ENCODE measurements at regions not wholly inside any gene's neighbourhood (a gene's known extent, or its start where the extent isn't known, plus 50 kb on each side); places are given as distances from the start of the nearest gene placed in this dataset.

GRCh38 chr4:128351502-128351901 lies 63.9 kb upstream of the PGRMC2 start:
- Histone ChIP-seq H3K36me3 (ENCODE audit: control insufficient read depth, insufficient read depth, low read length) (no peaks in the 10 kb centered on the region), H3K4me1 (ENCODE audit: control insufficient read depth, insufficient read depth, low read length) (peaks cover 7% of the 10 kb centered on the region), H3K9me3 (ENCODE audit: control insufficient read depth, insufficient read depth, low read depth, low read length) (no peaks in the 10 kb centered on the region), H3K27me3 (ENCODE audit: control insufficient read depth, insufficient read depth, low read length) (no peaks in the 10 kb centered on the region), H3K4me3 (ENCODE audit: low read depth in 2 of 2, low read length in 2 of 2) (no peak overlapping the region), H3K27ac (ENCODE audit: low read length) (no peak overlapping the region)
- intact Hi-C loops (cut with micrococcal nuclease; ENCODE audit: unreplicated experiment) = no loop called here
- no peak for TF ChIP-seq POLR2AphosphoS5 (IDR thresholded peaks at IDR 0.05; ENCODE audit: low read depth, low read length)
- no peak for TF ChIP-seq TCF7L2 (IDR thresholded peaks at IDR 0.05; ENCODE audit: low read depth, low read length)
- TF ChIP-seq SIN3A (IDR thresholded peaks at IDR 0.05; ENCODE audit: borderline replicate concordance, insufficient read depth, low read depth, low read length) = no peak
- no peak for DNase-seq (ENCODE audit: low read depth, low spot score)
- BruUV-seq (replicated peaks) = no TSS peak
- CTCF ChIA-PET = no interaction called here
- in situ Hi-C loops (cut with HindIII; ENCODE audit: low pct_unique_long_range_greater_than_20kb, low sequenced_read_pairs) = no loop called here
- POLR2A ChIA-PET = no interaction called here
- ATAC-seq = no peak

DNA sequence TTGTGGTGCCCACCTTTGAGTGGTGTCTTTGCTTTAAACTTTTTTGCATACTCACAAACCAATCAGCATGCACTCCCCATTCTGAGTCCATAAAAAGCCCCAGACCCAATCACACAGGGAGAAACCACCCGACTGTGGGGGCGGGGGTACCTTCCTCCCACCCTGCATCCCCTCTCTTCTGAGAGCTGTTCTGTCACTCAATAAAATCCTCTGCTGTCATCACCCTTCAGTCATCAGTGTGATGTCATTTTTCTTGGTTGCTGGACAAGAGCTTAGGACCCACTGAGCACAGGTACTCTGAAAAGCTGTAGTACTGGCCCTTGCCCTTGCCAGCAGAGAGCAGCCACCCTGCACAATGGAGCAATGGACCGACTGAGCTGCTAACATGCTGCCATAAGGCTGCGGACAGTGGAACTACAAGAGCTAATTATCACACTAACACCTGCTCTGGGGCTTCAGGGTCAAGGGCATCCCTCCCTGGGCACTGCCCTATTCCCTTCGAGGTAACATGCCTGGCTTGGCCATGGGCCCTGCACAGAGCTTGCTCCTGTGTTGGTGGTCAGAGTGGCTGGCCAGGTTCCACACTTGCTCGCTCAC lies 62.9 kb upstream of the PGRMC2 start:
- H3K4me3 ChIP-seq (ENCODE audit: low read depth in 2 of 2, low read length in 2 of 2) = no peak overlapping the region
- no peak for DNase-seq (ENCODE audit: low read depth, low spot score)
- POLR2A ChIA-PET = no interaction called here
- CTCF ChIA-PET = no interaction called here
- ATAC-seq = no peak
- intact Hi-C loops (cut with micrococcal nuclease; ENCODE audit: unreplicated experiment) = no loop called here
- H3K9me3 ChIP-seq (ENCODE audit: control insufficient read depth, insufficient read depth, low read depth, low read length) = no peaks in the 10 kb centered on the region
- H3K27me3 ChIP-seq (ENCODE audit: control insufficient read depth, insufficient read depth, low read length) = no peaks in the 10 kb centered on the region
- no peaks in the 10 kb centered on the region for H3K36me3 ChIP-seq (ENCODE audit: control insufficient read depth, insufficient read depth, low read length)
- in situ Hi-C loops (cut with HindIII; ENCODE audit: low pct_unique_long_range_greater_than_20kb, low sequenced_read_pairs) = no loop called here
- H3K4me1 ChIP-seq (ENCODE audit: control insufficient read depth, insufficient read depth, low read length) = peaks cover 7% of the 10 kb centered on the region
- no peak for TF ChIP-seq TCF7L2 (IDR thresholded peaks at IDR 0.05; ENCODE audit: low read depth, low read length)
- TF ChIP-seq SIN3A (IDR thresholded peaks at IDR 0.05; ENCODE audit: borderline replicate concordance, insufficient read depth, low read depth, low read length) = no peak
- no peak for TF ChIP-seq POLR2AphosphoS5 (IDR thresholded peaks at IDR 0.05; ENCODE audit: low read depth, low read length)
- TF ChIP-seq, protein P1, sequence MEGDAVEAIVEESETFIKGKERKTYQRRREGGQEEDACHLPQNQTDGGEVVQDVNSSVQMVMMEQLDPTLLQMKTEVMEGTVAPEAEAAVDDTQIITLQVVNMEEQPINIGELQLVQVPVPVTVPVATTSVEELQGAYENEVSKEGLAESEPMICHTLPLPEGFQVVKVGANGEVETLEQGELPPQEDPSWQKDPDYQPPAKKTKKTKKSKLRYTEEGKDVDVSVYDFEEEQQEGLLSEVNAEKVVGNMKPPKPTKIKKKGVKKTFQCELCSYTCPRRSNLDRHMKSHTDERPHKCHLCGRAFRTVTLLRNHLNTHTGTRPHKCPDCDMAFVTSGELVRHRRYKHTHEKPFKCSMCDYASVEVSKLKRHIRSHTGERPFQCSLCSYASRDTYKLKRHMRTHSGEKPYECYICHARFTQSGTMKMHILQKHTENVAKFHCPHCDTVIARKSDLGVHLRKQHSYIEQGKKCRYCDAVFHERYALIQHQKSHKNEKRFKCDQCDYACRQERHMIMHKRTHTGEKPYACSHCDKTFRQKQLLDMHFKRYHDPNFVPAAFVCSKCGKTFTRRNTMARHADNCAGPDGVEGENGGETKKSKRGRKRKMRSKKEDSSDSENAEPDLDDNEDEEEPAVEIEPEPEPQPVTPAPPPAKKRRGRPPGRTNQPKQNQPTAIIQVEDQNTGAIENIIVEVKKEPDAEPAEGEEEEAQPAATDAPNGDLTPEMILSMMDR (IDR thresholded peaks at IDR 0.05) = no peak
- TF ChIP-seq, protein P2, sequence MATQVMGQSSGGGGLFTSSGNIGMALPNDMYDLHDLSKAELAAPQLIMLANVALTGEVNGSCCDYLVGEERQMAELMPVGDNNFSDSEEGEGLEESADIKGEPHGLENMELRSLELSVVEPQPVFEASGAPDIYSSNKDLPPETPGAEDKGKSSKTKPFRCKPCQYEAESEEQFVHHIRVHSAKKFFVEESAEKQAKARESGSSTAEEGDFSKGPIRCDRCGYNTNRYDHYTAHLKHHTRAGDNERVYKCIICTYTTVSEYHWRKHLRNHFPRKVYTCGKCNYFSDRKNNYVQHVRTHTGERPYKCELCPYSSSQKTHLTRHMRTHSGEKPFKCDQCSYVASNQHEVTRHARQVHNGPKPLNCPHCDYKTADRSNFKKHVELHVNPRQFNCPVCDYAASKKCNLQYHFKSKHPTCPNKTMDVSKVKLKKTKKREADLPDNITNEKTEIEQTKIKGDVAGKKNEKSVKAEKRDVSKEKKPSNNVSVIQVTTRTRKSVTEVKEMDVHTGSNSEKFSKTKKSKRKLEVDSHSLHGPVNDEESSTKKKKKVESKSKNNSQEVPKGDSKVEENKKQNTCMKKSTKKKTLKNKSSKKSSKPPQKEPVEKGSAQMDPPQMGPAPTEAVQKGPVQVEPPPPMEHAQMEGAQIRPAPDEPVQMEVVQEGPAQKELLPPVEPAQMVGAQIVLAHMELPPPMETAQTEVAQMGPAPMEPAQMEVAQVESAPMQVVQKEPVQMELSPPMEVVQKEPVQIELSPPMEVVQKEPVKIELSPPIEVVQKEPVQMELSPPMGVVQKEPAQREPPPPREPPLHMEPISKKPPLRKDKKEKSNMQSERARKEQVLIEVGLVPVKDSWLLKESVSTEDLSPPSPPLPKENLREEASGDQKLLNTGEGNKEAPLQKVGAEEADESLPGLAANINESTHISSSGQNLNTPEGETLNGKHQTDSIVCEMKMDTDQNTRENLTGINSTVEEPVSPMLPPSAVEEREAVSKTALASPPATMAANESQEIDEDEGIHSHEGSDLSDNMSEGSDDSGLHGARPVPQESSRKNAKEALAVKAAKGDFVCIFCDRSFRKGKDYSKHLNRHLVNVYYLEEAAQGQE (IDR thresholded peaks at IDR 0.05; ENCODE audit: insufficient read depth in 1 of 2, low read depth in 2 of 2, low read length in 1 of 2) = no peak
- BruUV-seq (replicated peaks) = no TSS peak
- no peak overlapping the region for H3K27ac ChIP-seq (ENCODE audit: low read length)

DNA sequence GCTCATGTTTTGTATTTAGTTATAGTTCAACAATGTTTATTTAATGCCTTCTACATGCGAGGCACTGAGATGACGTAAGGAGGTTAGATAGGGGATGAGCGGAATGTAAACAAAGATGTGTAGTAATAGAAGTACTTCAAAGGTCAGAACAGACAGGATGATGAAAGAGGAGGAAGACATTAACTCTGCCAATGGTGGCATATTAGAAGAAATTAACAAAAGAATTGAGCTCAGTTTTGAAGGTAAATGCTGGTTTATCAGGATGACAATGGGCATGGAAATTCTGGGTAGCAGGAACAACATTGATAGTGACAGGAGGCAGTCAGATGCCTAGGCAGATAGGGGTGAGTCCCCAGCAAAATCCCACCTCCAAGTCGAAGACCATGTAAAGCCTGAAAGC lies 62.3 kb upstream of the PGRMC2 start:
- intact Hi-C loops (cut with micrococcal nuclease; ENCODE audit: unreplicated experiment) = no loop called here
- no peak overlapping the region for H3K27ac ChIP-seq (ENCODE audit: low read length)
- BruUV-seq (replicated peaks) = no TSS peak
- TF ChIP-seq POLR2AphosphoS5 (IDR thresholded peaks at IDR 0.05; ENCODE audit: low read depth, low read length) = no peak
- no peak for TF ChIP-seq SIN3A (IDR thresholded peaks at IDR 0.05; ENCODE audit: borderline replicate concordance, insufficient read depth, low read depth, low read length)
- TF ChIP-seq, protein P1 (IDR thresholded peaks at IDR 0.05) = no peak
- TF ChIP-seq, protein P2 (IDR thresholded peaks at IDR 0.05; ENCODE audit: insufficient read depth in 1 of 2, low read depth in 2 of 2, low read length in 1 of 2) = no peak
- no peak for TF ChIP-seq TCF7L2 (IDR thresholded peaks at IDR 0.05; ENCODE audit: low read depth, low read length)
- DNase-seq (ENCODE audit: low read depth, low spot score) (no peak), ATAC-seq (no peak)
- no peak overlapping the region for H3K4me3 ChIP-seq (ENCODE audit: low read depth in 2 of 2, low read length in 2 of 2)
- H3K4me1 ChIP-seq (ENCODE audit: control insufficient read depth, insufficient read depth, low read length) = peaks cover 7% of the 10 kb centered on the region
- H3K36me3 ChIP-seq (ENCODE audit: control insufficient read depth, insufficient read depth, low read length) = no peaks in the 10 kb centered on the region
- CTCF ChIA-PET = no interaction called here
- H3K9me3 ChIP-seq (ENCODE audit: control insufficient read depth, insufficient read depth, low read depth, low read length) = no peaks in the 10 kb centered on the region
- H3K27me3 ChIP-seq (ENCODE audit: control insufficient read depth, insufficient read depth, low read length) = no peaks in the 10 kb centered on the region
- in situ Hi-C loops (cut with HindIII; ENCODE audit: low pct_unique_long_range_greater_than_20kb, low sequenced_read_pairs) = no loop called here
- POLR2A ChIA-PET = no interaction called here
